ENCODE measurements at regions not wholly inside any gene's neighbourhood (a gene's known extent, or its start where the extent isn't known, plus 50 kb on each side); places are given as distances from the start of the nearest gene placed in this dataset.

GRCh38 chr17:33870936-33871335 is 384.1 kb upstream of the CCL2 start:
- peaks cover 3 to 13% (median 4%) of the 10 kb centered on the region in 3 donors for H3K27me3 Mint-ChIP-seq (ENCODE audit: low read depth in 3 of 3)
- intact Hi-C loops (cut with micrococcal nuclease): no loop called here
- H3K9me3 Mint-ChIP-seq: peaks cover 0 to 2% (median 0%) of the 10 kb centered on the region in 7 donors
- no peaks in the 10 kb centered on the region for H4K20me1 ChIP-seq (ENCODE audit: insufficient read depth, low read length)
- H3K4me1 Mint-ChIP-seq: peaks cover 10% of the 10 kb centered on the region
- H3K27ac Mint-ChIP-seq: no peak overlapping the region
- no peak overlapping the region for H3K4me3 ChIP-seq (replicated peaks in 1 of 3; ENCODE audit: low read depth in 2 of 3, low read length in 3 of 3)
- no peak for TF ChIP-seq CTCF (IDR thresholded peaks at IDR 0.05)
- 100% methylated on average over 1 of the region's 3 CpGs for WGBS (ENCODE audit: insufficient coverage)
- H3K9me3 ChIP-seq (replicated peaks in 1 of 2; ENCODE audit: control insufficient read depth in 1 of 2, insufficient read depth in 1 of 2, low read length in 2 of 2): no peaks in the 10 kb centered on the region
- no peaks in the 10 kb centered on the region for H3K27me3 ChIP-seq (ENCODE audit: control insufficient read depth in 2 of 2, insufficient read depth in 2 of 2, low read length in 2 of 2)
- no peak overlapping the region for H3K27ac ChIP-seq (ENCODE audit: low read depth in 1 of 2, low read length in 2 of 2)
- no peaks in the 10 kb centered on the region for H3K36me3 ChIP-seq (replicated peaks in 1 of 2; ENCODE audit: control insufficient read depth in 1 of 2, insufficient read depth in 2 of 2, low read length in 2 of 2)
- no peak overlapping the region for H3K4me3 Mint-ChIP-seq
- H3K79me2 ChIP-seq (ENCODE audit: insufficient read depth, low read length): no peaks in the 10 kb centered on the region
- no peak overlapping the region for H3K9ac ChIP-seq (ENCODE audit: insufficient read depth, low read length, poor library complexity, severe bottlenecking)
- H3K36me3 Mint-ChIP-seq: no peaks in the 10 kb centered on the region
- no peak for DNase-seq
- H3K4me1 ChIP-seq (ENCODE audit: control insufficient read depth in 1 of 2, insufficient read depth in 2 of 2, low read length in 2 of 2): peaks cover 0 to 5% of the 10 kb centered on the region in 2 donors
- no peak overlapping the region for H2AFZ ChIP-seq (ENCODE audit: insufficient read depth, low read depth, low read length, poor library complexity, severe bottlenecking)
- no peak overlapping the region for H3K4me2 ChIP-seq (replicated peaks; ENCODE audit: extremely low read depth, low read length, poor library complexity, severe bottlenecking)

GRCh38 chr17:33871720-33872540 is 383.2 kb upstream of the CCL2 start:
- H3K27ac ChIP-seq (ENCODE audit: low read depth in 1 of 2, low read length in 2 of 2): no peak overlapping the region
- no peak overlapping the region for H3K4me2 ChIP-seq (replicated peaks; ENCODE audit: extremely low read depth, low read length, poor library complexity, severe bottlenecking)
- no peak overlapping the region for H3K4me3 ChIP-seq (replicated peaks in 1 of 3; ENCODE audit: low read depth in 2 of 3, low read length in 3 of 3)
- Mint-ChIP-seq H3K4me1 (peaks cover 10% of the 10 kb centered on the region), H3K36me3 (no peaks in the 10 kb centered on the region), H3K4me3 (peak overlapping the region in 1 of 2 donors; percentile 1), H3K9me3 (peaks cover 0 to 2% (median 0%) of the 10 kb centered on the region in 7 donors), H3K27me3 (ENCODE audit: low read depth in 3 of 3) (peaks cover 3 to 8% (median 4%) of the 10 kb centered on the region in 3 donors), H3K27ac (peak overlapping the region in 1 of 7 donors; percentile 18)
- no peaks in the 10 kb centered on the region for H3K36me3 ChIP-seq (replicated peaks in 1 of 2; ENCODE audit: control insufficient read depth in 1 of 2, insufficient read depth in 2 of 2, low read length in 2 of 2)
- no peak for TF ChIP-seq CTCF (IDR thresholded peaks at IDR 0.05)
- peaks cover 0 to 5% of the 10 kb centered on the region in 2 donors for H3K4me1 ChIP-seq (ENCODE audit: control insufficient read depth in 1 of 2, insufficient read depth in 2 of 2, low read length in 2 of 2)
- no peaks in the 10 kb centered on the region for H3K27me3 ChIP-seq (ENCODE audit: control insufficient read depth in 2 of 2, insufficient read depth in 2 of 2, low read length in 2 of 2)
- no peaks in the 10 kb centered on the region for H3K9me3 ChIP-seq (replicated peaks in 1 of 2; ENCODE audit: control insufficient read depth in 1 of 2, insufficient read depth in 1 of 2, low read length in 2 of 2)
- H2AFZ ChIP-seq (ENCODE audit: insufficient read depth, low read depth, low read length, poor library complexity, severe bottlenecking): no peak overlapping the region
- intact Hi-C loops (cut with micrococcal nuclease): no loop called here
- H4K20me1 ChIP-seq (ENCODE audit: insufficient read depth, low read length): no peaks in the 10 kb centered on the region
- no peaks in the 10 kb centered on the region for H3K79me2 ChIP-seq (ENCODE audit: insufficient read depth, low read length)
- peak in 1 of 3 donors; percentile 13 for DNase-seq
- 49% methylated on average over 3 of the region's 9 CpGs for WGBS (ENCODE audit: insufficient coverage)
- H3K9ac ChIP-seq (ENCODE audit: insufficient read depth, low read length, poor library complexity, severe bottlenecking): no peak overlapping the region

All from CD14-positive monocyte (primary cell).